ENCODE measurements at regions not wholly inside any gene's neighbourhood (a gene's known extent, or its start where the extent isn't known, plus 50 kb on each side); places are given as distances from the start of the nearest gene placed in this dataset.
"Not testable (repeated sequence)": the region's sequence is repeated elsewhere in the genome, so short reads cannot be mapped to it uniquely, and the experiment has no call there.

DNA sequence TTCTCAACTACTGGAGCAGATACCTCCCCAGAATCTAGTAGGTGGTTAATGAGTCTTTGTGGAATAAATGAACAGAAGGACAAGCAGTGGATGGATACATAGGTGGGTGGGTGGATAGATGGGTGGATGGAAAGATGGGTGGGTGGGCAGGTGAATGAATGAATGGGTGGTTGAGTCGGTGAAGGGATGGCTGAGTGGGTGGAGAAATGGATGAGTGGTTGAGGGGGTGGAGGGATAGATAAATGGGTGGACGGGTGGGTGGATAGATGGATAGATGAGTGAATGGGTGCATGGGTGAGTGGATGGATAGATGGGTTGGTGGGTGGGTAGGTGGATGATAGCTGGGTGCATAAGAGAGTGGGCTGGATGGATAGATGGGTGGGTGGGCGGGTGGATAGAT lies 80.6 kb upstream of the CLEC6A start:
- H3K4me1 Mint-ChIP-seq (ENCODE audit: low read depth); H3K4me3 Mint-ChIP-seq; H3K27me3 Mint-ChIP-seq; H3K9me3 Mint-ChIP-seq (ENCODE audit: low read depth); H3K36me3 Mint-ChIP-seq; H3K27ac Mint-ChIP-seq: not testable (repeated sequence)

DNA sequence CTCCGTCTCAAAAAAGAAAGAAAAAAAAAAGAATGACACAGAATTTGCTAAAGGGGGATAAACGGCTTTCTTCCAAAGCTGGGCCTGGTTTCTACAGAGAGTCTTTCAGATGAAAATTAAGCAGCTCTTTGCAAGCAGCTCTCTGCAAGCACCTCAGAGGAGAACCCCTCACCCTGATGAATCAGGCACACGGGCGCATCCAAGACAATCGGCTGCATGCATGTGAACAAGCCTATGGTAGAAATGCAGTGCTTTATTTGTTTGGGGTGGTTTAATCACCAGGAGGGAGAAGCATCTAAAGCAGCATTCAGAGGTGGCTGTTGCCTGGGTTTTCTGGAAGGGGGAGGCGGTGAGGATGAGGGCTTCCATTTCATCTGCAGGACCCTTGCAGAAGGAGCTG lies 78.0 kb upstream of the CLEC6A start:
- not testable (repeated sequence) for H3K36me3 Mint-ChIP-seq; H3K27me3 Mint-ChIP-seq; H3K9me3 Mint-ChIP-seq (ENCODE audit: low read depth); H3K27ac Mint-ChIP-seq; H3K4me1 Mint-ChIP-seq (ENCODE audit: low read depth); H3K4me3 Mint-ChIP-seq

DNA sequence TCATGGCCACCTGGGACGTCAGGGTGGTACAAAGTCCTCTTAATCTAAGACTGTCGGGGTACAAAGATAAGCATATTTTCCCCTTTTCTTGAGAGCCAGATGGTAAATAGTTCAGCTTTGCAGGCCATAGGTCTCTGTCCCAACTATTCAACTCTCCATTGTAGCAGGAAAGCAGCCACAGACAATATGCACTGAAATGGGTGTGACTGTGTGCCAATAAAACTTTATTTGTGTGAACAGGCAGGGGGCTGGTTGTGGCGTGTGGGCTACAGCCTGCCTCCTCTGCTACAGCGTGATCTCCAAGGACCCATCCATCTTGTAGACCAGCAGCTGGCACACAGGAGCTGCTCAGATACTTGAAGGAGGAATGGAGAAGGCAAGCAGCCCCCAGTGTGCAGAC lies 73.2 kb upstream of the CLEC6A start:
- not testable (repeated sequence) for H3K4me1 Mint-ChIP-seq (ENCODE audit: low read depth); H3K36me3 Mint-ChIP-seq; H3K27ac Mint-ChIP-seq; H3K4me3 Mint-ChIP-seq; H3K9me3 Mint-ChIP-seq (ENCODE audit: low read depth); H3K27me3 Mint-ChIP-seq

DNA sequence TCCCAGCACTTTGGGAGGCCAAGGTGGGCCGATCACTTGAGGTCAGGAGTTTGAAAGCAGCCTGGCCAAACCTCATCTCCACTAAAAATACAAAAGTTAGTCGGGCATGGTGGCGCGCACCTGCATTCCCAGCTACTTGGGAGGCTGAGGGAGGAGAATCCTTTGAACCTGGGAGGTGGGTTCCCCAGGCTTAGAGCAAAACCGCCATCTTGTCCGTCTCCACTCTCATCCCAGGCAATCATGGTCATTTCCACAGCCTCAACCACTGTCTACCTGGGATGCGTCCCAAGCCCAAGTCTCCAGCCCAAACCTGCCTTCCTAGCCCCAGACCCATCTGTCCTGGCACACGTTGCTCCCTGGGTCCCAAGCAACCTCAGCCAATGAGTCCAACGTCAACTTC lies 71.1 kb upstream of the CLEC6A start:
- not testable (repeated sequence) for H3K27ac Mint-ChIP-seq; H3K27me3 Mint-ChIP-seq; H3K36me3 Mint-ChIP-seq; H3K9me3 Mint-ChIP-seq (ENCODE audit: low read depth); H3K4me3 Mint-ChIP-seq; H3K4me1 Mint-ChIP-seq (ENCODE audit: low read depth)

DNA sequence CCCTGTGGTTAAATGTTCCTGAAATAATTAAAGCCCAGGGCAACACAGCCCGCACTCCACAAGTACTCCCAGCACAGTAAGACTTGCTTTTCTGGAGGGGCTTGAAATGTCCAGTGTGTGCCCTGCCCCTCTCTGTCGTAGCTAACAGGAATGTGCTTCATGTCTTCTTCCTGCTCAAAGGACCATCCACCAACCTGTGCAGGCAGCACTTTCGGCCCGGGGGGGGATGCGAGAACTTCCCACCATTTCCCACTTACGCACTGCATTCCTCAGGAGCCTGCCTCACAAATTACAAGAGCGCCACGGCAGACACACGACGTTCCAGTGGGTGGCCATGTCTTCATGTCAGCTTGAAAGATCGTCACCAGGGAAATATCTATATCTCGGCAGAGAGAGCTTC lies 70.3 kb upstream of the CLEC6A start:
- not testable (repeated sequence) for H3K4me1 Mint-ChIP-seq (ENCODE audit: low read depth); H3K4me3 Mint-ChIP-seq; H3K27me3 Mint-ChIP-seq; H3K36me3 Mint-ChIP-seq; H3K27ac Mint-ChIP-seq; H3K9me3 Mint-ChIP-seq (ENCODE audit: low read depth)

DNA sequence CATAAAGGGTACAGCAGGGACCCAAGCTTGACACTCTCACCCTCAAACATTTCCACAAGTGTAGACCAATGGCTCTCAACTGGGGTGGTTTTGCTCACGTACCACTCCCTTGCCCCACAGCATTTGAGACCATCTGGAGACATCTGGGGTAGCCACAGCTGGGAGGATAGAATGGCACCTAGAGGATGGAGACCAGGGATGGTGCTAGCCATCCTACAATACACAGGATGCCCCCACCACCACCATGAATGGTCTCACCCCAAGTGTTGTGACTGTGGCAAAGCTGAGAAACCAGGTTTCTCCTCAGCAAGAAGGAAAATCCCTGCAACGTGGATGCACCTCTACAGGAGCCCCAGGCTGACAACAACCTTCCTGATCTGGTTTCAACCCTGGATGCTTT lies 69.1 kb upstream of the CLEC6A start:
- not testable (repeated sequence) for H3K27ac Mint-ChIP-seq; H3K4me1 Mint-ChIP-seq (ENCODE audit: low read depth); H3K4me3 Mint-ChIP-seq; H3K9me3 Mint-ChIP-seq (ENCODE audit: low read depth); H3K27me3 Mint-ChIP-seq; H3K36me3 Mint-ChIP-seq

DNA sequence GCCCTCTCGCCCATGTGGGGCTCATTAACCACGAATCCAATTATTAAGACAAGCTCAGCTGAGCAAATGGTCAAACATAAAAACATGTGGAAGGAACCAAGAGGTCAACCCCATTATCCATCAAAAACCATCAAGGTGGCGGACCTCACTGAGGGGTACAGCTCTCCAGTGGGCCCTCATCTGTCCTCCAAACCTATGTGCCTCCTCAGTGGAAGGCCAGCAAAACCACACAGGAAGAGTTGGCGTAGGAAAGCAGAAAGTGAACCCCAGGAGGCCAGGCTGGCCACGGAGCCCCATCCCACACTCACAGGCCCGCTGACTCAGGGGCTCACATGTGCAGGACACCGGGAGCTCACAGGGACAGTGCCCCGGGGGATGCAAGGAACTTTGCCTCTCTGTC lies 66.5 kb upstream of the CLEC6A start:
- peak overlapping the region; percentile 74 for H3K4me3 Mint-ChIP-seq
- H3K27ac Mint-ChIP-seq; H3K36me3 Mint-ChIP-seq; H3K9me3 Mint-ChIP-seq (ENCODE audit: low read depth); H3K27me3 Mint-ChIP-seq; H3K4me1 Mint-ChIP-seq (ENCODE audit: low read depth): not testable (repeated sequence)

DNA sequence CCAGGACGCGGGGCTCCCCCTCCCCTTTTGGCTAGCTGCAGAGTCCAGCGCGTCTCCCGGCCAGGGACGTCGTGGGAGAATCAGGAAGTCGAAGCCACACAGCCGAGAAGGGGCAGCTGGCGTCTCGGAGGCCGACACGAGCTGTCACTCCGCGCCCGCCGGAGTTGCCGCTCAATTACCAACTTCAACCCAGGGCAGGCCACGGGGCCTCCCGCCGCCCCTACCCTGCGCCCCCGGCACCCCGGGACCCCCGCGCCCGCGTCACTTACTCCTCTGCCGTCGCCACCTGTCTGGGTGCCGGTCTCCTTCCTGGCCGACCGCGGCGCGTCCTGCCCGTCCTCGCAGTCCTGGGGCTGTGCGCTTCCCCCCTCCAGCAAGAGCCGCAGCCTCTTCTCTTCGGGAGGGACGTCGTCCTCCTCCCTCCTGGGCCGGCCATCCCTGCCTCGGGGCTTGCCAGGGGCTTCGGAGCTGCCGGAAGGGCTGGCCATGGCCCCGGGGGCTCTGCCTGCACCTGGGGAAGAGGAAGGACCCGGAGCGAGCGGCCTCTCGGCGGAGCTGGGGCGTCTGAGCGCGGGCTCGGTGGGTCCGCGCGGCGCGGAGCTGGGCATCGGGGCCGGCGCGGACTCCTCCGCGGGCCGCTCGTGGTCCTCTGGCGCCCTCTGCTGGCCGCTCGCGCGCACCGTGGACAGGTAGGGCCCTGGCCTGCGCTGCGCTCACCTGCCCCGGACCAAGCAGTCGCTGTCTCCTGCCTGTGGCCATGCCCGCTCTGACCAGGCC lies 65.6 kb upstream of the CLEC6A start:
- not testable (repeated sequence) for H3K27me3 Mint-ChIP-seq; H3K9me3 Mint-ChIP-seq (ENCODE audit: low read depth); H3K4me1 Mint-ChIP-seq (ENCODE audit: low read depth); H3K27ac Mint-ChIP-seq; H3K36me3 Mint-ChIP-seq
- H3K4me3 Mint-ChIP-seq = peak overlapping the region; percentile 49

DNA sequence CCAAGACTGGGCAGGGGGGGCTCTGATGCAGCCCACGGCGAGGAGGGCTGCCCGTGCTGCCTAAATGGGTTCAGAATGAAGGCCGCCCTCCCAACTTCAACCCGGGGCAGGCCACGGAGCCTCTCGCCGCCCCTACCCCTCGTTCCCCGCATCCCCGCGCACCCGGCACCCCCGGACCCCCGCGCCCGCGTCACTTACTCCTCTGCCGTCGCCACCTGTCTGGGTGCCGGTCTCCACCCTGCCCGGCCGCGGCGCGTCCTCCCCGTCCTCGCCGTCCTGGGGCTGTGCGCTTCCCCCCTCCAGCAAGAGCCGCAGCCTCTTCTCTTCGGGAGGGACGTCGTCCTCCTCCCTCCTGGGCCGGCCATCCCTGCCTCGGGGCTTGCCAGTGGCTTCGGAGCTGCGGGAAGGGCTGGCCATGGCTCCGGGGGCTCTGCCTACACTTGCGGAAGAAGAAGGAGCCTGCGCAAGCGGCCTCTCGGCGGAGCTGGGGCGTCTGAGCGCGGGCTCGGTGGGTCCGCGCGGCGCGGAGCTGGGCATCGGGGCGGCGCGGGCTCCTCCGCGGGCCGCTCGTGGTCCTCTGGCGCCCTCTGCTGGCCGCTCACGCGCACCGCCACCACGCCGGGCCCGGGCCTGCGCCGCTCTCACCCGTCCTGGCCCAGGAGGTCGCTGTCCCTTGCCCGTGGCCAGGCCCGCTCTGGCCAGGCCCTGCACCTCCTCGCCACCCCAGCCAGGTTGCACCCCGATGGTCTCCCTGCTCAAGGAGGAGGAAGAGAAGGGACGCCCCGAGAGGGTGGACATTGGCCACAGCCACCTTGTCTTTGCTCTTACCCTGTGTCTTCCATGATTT lies 59.3 kb upstream of the CLEC6A start:
- not testable (repeated sequence) for H3K27ac Mint-ChIP-seq; H3K27me3 Mint-ChIP-seq; H3K4me1 Mint-ChIP-seq (ENCODE audit: low read depth); H3K36me3 Mint-ChIP-seq; H3K9me3 Mint-ChIP-seq (ENCODE audit: low read depth)
- H3K4me3 Mint-ChIP-seq = peak overlapping the region; percentile 60

DNA sequence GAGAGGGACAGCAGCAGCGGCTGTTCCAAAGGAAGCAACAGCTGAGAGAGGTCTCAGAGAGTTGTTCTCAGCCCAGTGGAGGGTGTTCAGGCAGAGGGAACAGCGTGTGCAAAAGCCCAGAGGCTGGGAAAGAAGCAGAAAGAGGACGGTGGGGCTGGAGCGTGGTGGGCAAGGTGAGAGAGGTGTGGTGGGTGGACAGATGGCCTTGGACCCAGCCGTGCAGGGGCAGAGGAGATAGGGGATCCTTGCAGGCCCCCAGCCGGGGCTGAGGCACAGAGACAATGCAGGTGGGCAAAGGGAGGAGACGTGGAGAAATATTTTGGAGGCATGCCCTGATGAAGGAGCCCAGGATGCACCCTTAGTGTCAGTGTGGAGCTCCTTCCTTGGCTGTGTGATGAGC lies 58.4 kb upstream of the CLEC6A start:
- H3K4me1 Mint-ChIP-seq (ENCODE audit: low read depth); H3K36me3 Mint-ChIP-seq; H3K27me3 Mint-ChIP-seq; H3K27ac Mint-ChIP-seq; H3K9me3 Mint-ChIP-seq (ENCODE audit: low read depth): not testable (repeated sequence)
- H3K4me3 Mint-ChIP-seq = peak overlapping the region; percentile 54

DNA sequence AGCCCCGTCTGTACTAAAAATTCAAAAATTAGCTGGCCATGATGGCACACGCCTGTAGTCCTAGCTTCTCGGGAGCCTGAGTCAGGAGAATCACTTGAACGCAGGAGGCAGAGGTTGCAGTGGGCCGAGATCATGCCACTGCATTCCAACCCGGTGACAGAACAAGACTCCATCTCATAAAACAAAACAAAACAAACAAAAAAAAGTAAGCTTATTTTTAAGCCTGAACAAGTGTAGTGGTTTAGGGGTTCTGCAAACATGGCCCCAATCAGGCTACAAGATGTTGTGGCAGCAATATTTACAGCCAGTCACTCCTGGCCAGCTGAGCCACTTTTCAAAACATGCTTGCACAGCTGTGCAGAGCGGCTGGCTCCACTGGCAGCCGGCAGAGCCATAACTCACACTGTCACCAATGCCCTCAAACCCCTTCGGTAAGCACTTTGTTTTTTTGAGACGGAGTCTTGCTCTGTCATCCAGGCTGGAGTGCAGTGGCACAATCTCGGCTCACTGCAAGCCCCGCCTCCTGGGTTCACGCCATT lies 56.2 kb upstream of the CLEC6A start:
- not testable (repeated sequence) for H3K9me3 Mint-ChIP-seq (ENCODE audit: low read depth); H3K4me1 Mint-ChIP-seq (ENCODE audit: low read depth); H3K27ac Mint-ChIP-seq; H3K36me3 Mint-ChIP-seq; H3K4me3 Mint-ChIP-seq; H3K27me3 Mint-ChIP-seq

DNA sequence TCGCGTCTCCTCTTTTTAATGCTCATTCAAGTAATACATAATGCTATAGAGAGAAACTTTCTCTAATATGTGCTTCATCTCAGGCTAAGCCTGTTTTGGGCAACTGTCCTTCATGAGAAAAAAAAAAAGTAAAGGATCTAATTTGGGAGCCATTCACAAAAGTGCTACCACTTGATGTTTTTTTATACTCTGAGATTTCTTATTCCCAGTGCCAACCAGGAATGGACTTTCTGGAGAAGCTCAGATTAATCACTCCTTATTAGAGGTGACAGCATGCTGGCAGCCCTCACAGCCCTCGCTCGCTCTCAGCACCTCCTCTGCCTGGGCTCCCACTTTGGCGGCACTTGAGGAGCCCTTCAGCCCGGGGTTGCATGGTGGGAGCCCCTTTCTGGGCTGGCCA lies 51.9 kb upstream of the CLEC6A start:
- H3K4me1 Mint-ChIP-seq (ENCODE audit: low read depth); H3K4me3 Mint-ChIP-seq; H3K27me3 Mint-ChIP-seq; H3K36me3 Mint-ChIP-seq; H3K9me3 Mint-ChIP-seq (ENCODE audit: low read depth); H3K27ac Mint-ChIP-seq: not testable (repeated sequence)

DNA sequence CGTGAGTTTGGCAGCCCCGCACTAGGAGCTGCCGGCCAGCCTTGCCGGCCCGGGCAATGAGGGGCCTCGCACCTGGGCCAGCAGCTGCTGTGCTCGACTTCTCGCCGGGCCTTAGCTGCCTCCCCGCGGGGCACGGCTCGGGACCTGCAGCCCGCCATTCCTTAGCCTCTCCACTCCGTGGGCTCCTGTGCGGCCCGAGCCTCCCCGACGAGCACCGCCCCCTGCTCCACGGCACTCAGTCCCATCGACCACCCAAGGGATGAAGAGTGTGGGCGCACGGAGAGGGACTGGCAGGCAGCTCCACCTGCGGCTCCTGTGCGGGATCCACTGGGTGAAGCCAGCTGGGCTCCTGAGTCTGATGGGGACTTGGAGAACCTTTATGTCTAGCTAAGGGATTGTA lies 51.4 kb upstream of the CLEC6A start:
- H3K36me3 Mint-ChIP-seq; H3K4me3 Mint-ChIP-seq; H3K27me3 Mint-ChIP-seq; H3K27ac Mint-ChIP-seq; H3K9me3 Mint-ChIP-seq (ENCODE audit: low read depth); H3K4me1 Mint-ChIP-seq (ENCODE audit: low read depth): not testable (repeated sequence)
